GM23248 (cell line): ENCODE measurements at regions not wholly inside any gene's neighbourhood (a gene's known extent, or its start where the extent isn't known, plus 50 kb on each side); places are given as distances from the start of the nearest gene placed in this dataset.

Source experiments
- DNase-seq: peaks from one replicate; pipeline ENCODE4 v3.0.0-alpha.2; 2015
- H2AFZ ChIP-seq: fragments of 200-600 bp; sonication (generic); 2 replicates; pipeline ENCODE4 v1.6.1; 2016; ENCODE audit warnings: antibody characterized with exemption
- H3F3A ChIP-seq: fragments of 200-600 bp; sonication (generic); 2 replicates; pipeline ENCODE4 v1.6.1; 2016; ENCODE audit warnings: mild to moderate bottlenecking, antibody characterized with exemption, mixed run types; ENCODE audit not compliant: insufficient read depth
- H3K27ac ChIP-seq: fragments of 200-600 bp; sonication (generic); 2 replicates; pipeline ENCODE4 v1.5.1; 2016; ENCODE audit warnings: mild to moderate bottlenecking
- H3K27me3 ChIP-seq: fragments of 200-600 bp; sonication (generic); replicated peaks from 2 replicates; pipeline ENCODE4 v1.6.1; 2016; ENCODE audit warnings: mild to moderate bottlenecking; ENCODE audit not compliant: insufficient read depth
- H3K36me3 ChIP-seq: fragments of 200-600 bp; sonication (generic); 2 replicates; pipeline ENCODE4 v1.6.1; 2016; ENCODE audit warnings: low read depth, mild to moderate bottlenecking
- H3K4me1 ChIP-seq: fragments of 200-600 bp; sonication (generic); 2 replicates; pipeline ENCODE4 v1.6.1; 2016; ENCODE audit warnings: mild to moderate bottlenecking; ENCODE audit not compliant: insufficient read depth
- H3K4me2 ChIP-seq: fragments of 200-600 bp; sonication (generic); one replicate; pipeline ENCODE4 v1.6.1; 2016; ENCODE audit warnings: mild to moderate bottlenecking; ENCODE audit not compliant: unreplicated experiment
- H3K4me3 ChIP-seq: fragments of 200-600 bp; sonication (generic); 2 replicates; pipeline ENCODE4 v1.5.1; 2016; ENCODE audit warnings: mild to moderate bottlenecking
- H3K79me2 ChIP-seq: fragments of 200-600 bp; sonication (generic); 2 replicates; pipeline ENCODE4 v1.6.1; 2016; ENCODE audit warnings: mild to moderate bottlenecking; ENCODE audit not compliant: insufficient read depth
- H3K9ac ChIP-seq: fragments of 200-600 bp; sonication (generic); 2 replicates; pipeline ENCODE4 v1.6.1; 2016; ENCODE audit warnings: mild to moderate bottlenecking
- H3K9me2 ChIP-seq: fragments of 200-600 bp; sonication (generic); 2 replicates; pipeline ENCODE4 v1.6.1; 2016; ENCODE audit warnings: mixed run types, mild to moderate bottlenecking, moderate library complexity; ENCODE audit not compliant: insufficient read depth
- H3K9me3 ChIP-seq: fragments of 200-600 bp; sonication (generic); one replicate; pipeline ENCODE4 v1.6.1; 2017; ENCODE audit warnings: low read depth
- H4K20me1 ChIP-seq: fragments of 200-600 bp; sonication (generic); 2 replicates; pipeline ENCODE4 v1.6.0; 2016; ENCODE audit not compliant: insufficient read depth
- EZH2 ChIP-seq: fragments of 200-600 bp; sonication (generic); IDR thresholded peaks from 2 replicates; pipeline ENCODE4 v1.6.1; 2018; ENCODE audit warnings: antibody characterized with exemption, mild to moderate bottlenecking; ENCODE audit not compliant: insufficient read depth, poor library complexity, severe bottlenecking
- EZH2phosphoT487 ChIP-seq: fragments of 200-600 bp; sonication (generic); IDR thresholded peaks from 2 replicates; pipeline ENCODE4 v1.6.1; 2018; ENCODE audit warnings: antibody characterized with exemption, moderate library complexity, mild to moderate bottlenecking, low read depth; ENCODE audit not compliant: insufficient read depth
- WGBS, 2 experiments: methylation state at CpG; one replicate each; pipeline ENCODE4 v1.1.6; 2015 to 2017; ENCODE audit warnings: low lambda C conversion rate in 2 of 2, low coverage in 1 of 2; ENCODE audit errors: missing lambda C conversion rate in 2 of 2; 5-methylcytosine and 5-hydroxymethylcytosine counted together
- in situ Hi-C: fragments of 300-500 bp; cut with MboI; formaldehyde crosslinking; loops from 2 replicates; pipeline ENCODE4 v1.15.0; 2020

DNA sequence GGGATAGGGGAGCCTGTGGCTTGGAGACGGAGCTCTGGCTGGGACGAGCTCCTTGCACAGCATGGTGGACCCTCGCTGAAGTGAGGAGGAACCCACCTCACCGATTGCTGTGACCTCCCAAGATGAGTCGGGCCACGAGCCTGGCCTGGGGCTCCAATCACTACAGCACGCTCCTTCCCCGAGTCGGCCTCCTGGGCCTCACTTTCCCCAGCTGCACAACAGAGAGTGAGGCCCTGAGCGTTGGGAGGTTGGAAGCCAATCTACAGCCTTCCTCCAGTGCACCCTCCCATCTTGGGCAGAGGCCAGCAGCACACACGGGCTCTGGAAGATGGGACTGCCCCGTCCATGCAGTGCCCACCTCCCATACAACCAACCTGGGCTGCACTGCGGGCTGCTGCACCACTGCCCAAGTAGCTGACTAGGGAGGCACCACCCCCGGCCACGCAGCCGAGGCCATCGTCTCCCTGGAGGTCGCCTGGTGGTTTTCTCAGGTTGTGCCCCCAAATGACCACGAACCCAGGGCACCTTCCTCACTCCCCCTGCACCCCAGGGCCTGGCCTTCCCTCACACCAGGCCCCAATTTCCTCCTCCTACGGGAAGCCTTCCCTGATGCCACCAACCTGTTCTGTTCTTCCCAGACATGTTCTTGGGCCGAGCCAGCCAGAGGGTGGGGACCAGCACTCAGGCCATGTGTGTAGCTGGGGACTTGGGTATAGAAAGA lies 152.3 kb upstream of the C14orf180 start:
- H3K4me3 ChIP-seq: no peak overlapping the region
- H3K36me3 ChIP-seq: no peaks in the 10 kb centered on the region
- H3K27me3 ChIP-seq: no peaks in the 10 kb centered on the region
- TF ChIP-seq EZH2phosphoT487 (no peak), EZH2 (no peak)
- H3F3A ChIP-seq: no peaks in the 10 kb centered on the region
- H3K79me2 ChIP-seq: no peaks in the 10 kb centered on the region
- in situ Hi-C loops: no loop called here
- H3K4me1 ChIP-seq: no peaks in the 10 kb centered on the region
- WGBS, 2 experiments: 24 to 32% methylated on average over 20 to 21 of the region's 21 CpGs
- no peaks in the 10 kb centered on the region for H3K9me3 ChIP-seq
- DNase-seq: no peak
- H3K9ac ChIP-seq: no peak overlapping the region
- no peaks in the 10 kb centered on the region for H4K20me1 ChIP-seq
- no peak overlapping the region for H3K4me2 ChIP-seq
- no peaks in the 10 kb centered on the region for H3K9me2 ChIP-seq
- H2AFZ ChIP-seq: no peak overlapping the region
- no peak overlapping the region for H3K27ac ChIP-seq

GRCh38 chr14:104428333-104428851 lies 151.2 kb upstream of the C14orf180 start:
- Histone ChIP-seq H2AFZ (no peak overlapping the region), H3K36me3 (no peaks in the 10 kb centered on the region), H3K27ac (no peak overlapping the region), H3K9ac (no peak overlapping the region), H3K9me3 (no peaks in the 10 kb centered on the region), H3F3A (no peaks in the 10 kb centered on the region), H3K4me2 (no peak overlapping the region), H3K79me2 (no peaks in the 10 kb centered on the region), H3K9me2 (no peaks in the 10 kb centered on the region), H4K20me1 (no peaks in the 10 kb centered on the region), H3K4me1 (no peaks in the 10 kb centered on the region), H3K4me3 (no peak overlapping the region), H3K27me3 (no peaks in the 10 kb centered on the region)
- TF ChIP-seq EZH2 (no peak), EZH2phosphoT487 (no peak)
- in situ Hi-C loops: no loop called here
- 21 to 28% methylated on average over 9 to 14 of the region's 14 CpGs for WGBS, 2 experiments
- DNase-seq: no peak

DNA sequence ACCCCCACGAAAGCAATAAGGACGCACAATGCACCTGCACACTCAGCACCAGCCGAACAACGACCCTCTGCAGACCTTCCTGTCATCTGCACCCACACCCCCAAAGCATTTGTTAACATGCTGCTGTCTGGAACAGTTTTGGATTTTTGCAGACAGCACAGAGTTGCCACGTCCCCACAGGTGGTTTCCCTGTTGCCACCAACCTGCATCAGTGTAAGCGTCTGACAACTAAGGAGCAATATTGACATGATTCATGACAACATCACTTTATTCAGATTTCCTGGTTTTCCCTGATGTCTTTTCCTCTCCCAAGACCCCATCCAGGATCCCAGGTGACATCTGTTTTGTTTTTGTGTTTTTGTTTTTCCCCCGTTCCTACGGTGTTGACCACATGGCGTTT lies 150.7 kb upstream of the C14orf180 start:
- no peak overlapping the region for H3K4me3 ChIP-seq
- H2AFZ ChIP-seq: no peak overlapping the region
- no peaks in the 10 kb centered on the region for H4K20me1 ChIP-seq
- WGBS, 2 experiments: 12 to 17% methylated on average over 9 of the region's 9 CpGs
- H3K36me3 ChIP-seq: no peaks in the 10 kb centered on the region
- H3K4me1 ChIP-seq: no peaks in the 10 kb centered on the region
- no peaks in the 10 kb centered on the region for H3K9me2 ChIP-seq
- no peak overlapping the region for H3K4me2 ChIP-seq
- H3K27ac ChIP-seq: no peak overlapping the region
- H3F3A ChIP-seq: no peaks in the 10 kb centered on the region
- no peaks in the 10 kb centered on the region for H3K9me3 ChIP-seq
- no peak for DNase-seq
- TF ChIP-seq EZH2 (no peak), EZH2phosphoT487 (no peak)
- H3K27me3 ChIP-seq: no peaks in the 10 kb centered on the region
- in situ Hi-C loops: no loop called here
- H3K9ac ChIP-seq: no peak overlapping the region
- no peaks in the 10 kb centered on the region for H3K79me2 ChIP-seq

DNA sequence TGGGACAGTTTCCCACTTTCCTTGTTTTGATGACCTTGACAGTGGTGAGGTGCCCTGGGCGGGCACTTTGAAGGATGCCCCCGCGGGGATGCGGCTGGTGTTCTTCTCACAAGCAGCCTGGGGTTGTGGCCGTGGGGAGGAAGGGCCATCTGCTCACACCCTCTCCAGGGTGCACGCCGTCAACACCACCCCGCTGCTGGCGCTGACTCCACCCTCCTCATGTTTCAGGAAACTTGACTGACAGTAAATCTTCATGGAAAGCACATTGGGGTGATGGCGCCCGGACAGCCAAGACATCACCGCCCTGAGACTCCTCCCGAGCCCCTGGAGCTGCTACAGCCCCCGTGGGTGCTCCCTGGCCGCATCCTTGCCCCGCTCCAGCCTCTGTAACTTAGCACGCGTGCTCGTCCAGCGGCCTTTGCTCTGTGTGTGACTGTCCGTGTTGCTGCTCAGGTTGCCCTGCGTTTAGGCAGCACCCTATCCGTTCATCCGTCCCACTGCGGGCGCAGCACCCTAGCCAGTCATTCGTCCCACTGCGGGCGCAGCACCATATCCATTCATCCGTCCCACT lies 150.2 kb upstream of the C14orf180 start:
- no peaks in the 10 kb centered on the region for H3K9me2 ChIP-seq
- no peaks in the 10 kb centered on the region for H3K4me1 ChIP-seq
- no peaks in the 10 kb centered on the region for H3K9me3 ChIP-seq
- 37 to 45% methylated on average over 30 of the region's 30 CpGs for WGBS, 2 experiments
- H3K27ac ChIP-seq: no peak overlapping the region
- no peak overlapping the region for H3K4me2 ChIP-seq
- no peak for TF ChIP-seq EZH2phosphoT487
- no peak for TF ChIP-seq EZH2
- in situ Hi-C loops: no loop called here
- no peaks in the 10 kb centered on the region for H3K36me3 ChIP-seq
- H3K9ac ChIP-seq: no peak overlapping the region
- H4K20me1 ChIP-seq: no peaks in the 10 kb centered on the region
- no peaks in the 10 kb centered on the region for H3K79me2 ChIP-seq
- no peak overlapping the region for H3K4me3 ChIP-seq
- no peak overlapping the region for H2AFZ ChIP-seq
- DNase-seq: no peak
- H3F3A ChIP-seq: no peaks in the 10 kb centered on the region
- no peaks in the 10 kb centered on the region for H3K27me3 ChIP-seq
